Activated T-helper 17 cell treated with anti-CD3 and anti-CD28 coated beads, Interleukin-2, amount 50 U/mL, for 72 hours (primary cell): ENCODE measurements at regions not wholly inside any gene's neighbourhood (a gene's known extent, or its start where the extent isn't known, plus 50 kb on each side); places are given as distances from the start of the nearest gene placed in this dataset.

Experiments
- ATAC-seq: fragments of 150-1000 bp; cut with Tn5 transposase; replicated peaks from 2 replicates; pipeline ENCODE4 v1.10.0; 2021; ENCODE audit warnings: mild to moderate bottlenecking, moderate library complexity
- H3K27ac Mint-ChIP-seq: one replicate; pipeline ENCODE4 v1.8.0; 2022; ENCODE audit warnings: mixed read lengths
- H3K27me3 Mint-ChIP-seq: one replicate; pipeline ENCODE4 v1.8.0; 2022; ENCODE audit warnings: mixed read lengths
- H3K36me3 Mint-ChIP-seq: one replicate; pipeline ENCODE4 v1.8.0; 2022; ENCODE audit warnings: low read depth, mild to moderate bottlenecking, mixed read lengths
- H3K4me1 Mint-ChIP-seq: one replicate; pipeline ENCODE4 v1.8.0; 2022; ENCODE audit warnings: mixed read lengths
- H3K4me3 Mint-ChIP-seq: one replicate; pipeline ENCODE4 v1.8.0; 2022; ENCODE audit warnings: mild to moderate bottlenecking, mixed read lengths
- H3K9me3 Mint-ChIP-seq: one replicate; pipeline ENCODE4 v1.8.0; 2022; ENCODE audit warnings: mixed read lengths

DNA sequence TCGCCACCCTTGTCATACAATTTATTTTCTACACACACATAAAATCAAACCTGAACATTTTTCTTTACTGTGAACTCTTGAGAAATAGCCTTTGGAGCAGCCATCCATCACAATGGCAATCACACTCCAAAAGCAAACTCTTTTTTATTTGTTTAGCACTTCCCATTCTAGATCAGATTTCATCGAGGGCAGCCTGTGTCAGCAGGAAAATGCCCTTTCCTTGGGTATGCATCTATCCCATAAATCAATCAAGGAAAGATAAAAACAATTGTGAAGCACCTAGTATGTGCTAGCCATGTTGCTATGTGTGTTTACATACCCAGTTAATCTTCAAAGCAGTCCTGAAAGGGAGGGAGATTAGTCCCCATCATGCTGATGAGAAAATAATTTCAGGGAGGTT lies 484.1 kb upstream of the USP24 start:
- no peak overlapping the region for H3K4me3 Mint-ChIP-seq
- no peaks in the 10 kb centered on the region for H3K36me3 Mint-ChIP-seq
- peaks cover 8% of the 10 kb centered on the region for H3K27me3 Mint-ChIP-seq
- ATAC-seq, result no peak
- no peaks in the 10 kb centered on the region for H3K9me3 Mint-ChIP-seq
- H3K4me1 Mint-ChIP-seq, result no peaks in the 10 kb centered on the region
- no peak overlapping the region for H3K27ac Mint-ChIP-seq

DNA sequence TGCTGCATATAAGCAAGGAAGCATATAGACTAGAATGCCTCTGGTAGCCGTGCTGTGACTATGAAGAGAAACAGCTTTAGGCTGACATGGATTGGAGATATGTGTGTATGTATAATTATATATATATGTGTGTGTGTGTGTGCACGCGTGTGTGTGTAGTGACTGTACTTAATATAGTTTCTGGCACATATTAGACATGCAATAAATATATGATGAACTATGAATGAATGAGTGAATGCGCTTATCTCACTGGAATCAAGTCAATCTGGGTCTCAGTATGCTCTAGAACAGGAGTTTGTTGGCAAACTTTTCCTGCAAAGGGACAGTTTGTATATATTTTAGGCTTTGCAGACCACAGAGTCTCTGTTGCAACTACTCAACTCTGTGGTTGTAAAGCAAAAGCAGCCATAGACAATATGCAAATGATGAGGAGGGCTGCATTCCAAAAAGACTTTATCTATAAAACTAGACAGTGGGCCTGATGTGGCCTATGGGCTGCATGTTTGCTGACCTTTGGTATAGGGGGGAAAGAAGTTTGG lies 482.9 kb upstream of the USP24 start:
- Mint-ChIP-seq H3K27me3 (peaks cover 8% of the 10 kb centered on the region), H3K27ac (no peak overlapping the region), H3K36me3 (no peaks in the 10 kb centered on the region), H3K4me3 (no peak overlapping the region), H3K4me1 (no peaks in the 10 kb centered on the region), H3K9me3 (no peaks in the 10 kb centered on the region)
- no peak for ATAC-seq

DNA sequence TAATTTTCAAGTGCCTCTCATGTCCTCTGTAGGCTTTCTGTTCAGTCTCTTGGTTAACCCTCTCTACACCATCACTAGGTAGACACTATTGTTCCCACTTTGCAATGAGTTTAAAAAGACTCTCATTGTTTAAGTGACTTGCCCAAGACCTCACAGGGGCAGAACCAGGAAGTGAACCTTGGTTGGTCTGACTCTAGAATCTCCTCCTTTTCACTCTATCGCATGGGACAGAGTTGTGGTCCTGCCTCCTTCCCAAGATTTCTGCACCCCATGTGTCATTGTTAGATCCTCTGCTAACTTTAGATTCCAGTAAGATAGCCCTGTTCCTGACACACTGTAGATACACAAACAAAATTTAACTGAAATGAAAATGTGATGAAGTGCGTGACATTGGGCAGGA lies 481.7 kb upstream of the USP24 start:
- no peak overlapping the region for H3K27ac Mint-ChIP-seq
- H3K9me3 Mint-ChIP-seq, result no peaks in the 10 kb centered on the region
- H3K4me1 Mint-ChIP-seq, result no peaks in the 10 kb centered on the region
- H3K36me3 Mint-ChIP-seq, result no peaks in the 10 kb centered on the region
- ATAC-seq, result no peak
- H3K27me3 Mint-ChIP-seq, result peaks cover 6% of the 10 kb centered on the region
- no peak overlapping the region for H3K4me3 Mint-ChIP-seq

DNA sequence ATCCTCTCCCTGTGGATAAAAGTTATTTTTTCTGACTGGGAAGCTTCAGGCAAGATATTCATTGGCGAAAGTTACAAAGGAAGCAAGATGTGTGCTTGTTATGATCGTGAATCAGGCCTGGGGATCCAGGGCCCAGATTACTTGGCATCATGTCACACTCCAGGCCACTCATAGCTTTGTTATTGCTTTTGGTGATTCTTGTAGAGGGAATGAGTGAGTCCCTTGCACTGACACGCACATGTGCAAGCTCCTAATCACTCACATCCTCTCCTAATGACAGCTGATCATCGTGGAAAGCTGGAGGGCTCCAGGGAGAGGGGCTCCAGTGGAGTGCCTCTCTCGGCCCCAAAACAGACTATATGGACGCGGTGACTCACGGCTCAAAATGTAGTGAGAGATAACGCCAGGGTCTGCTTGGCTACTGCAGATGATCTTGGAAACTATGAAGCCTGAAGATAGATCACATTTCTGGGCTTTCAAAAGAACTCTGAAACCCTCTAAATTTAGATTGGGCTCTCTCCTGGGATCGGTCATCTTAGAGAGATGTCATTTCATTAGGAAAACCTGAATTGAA lies 481.1 kb upstream of the USP24 start:
- peaks cover 4% of the 10 kb centered on the region for H3K27me3 Mint-ChIP-seq
- no peak overlapping the region for H3K4me3 Mint-ChIP-seq
- ATAC-seq, result no peak
- no peak overlapping the region for H3K27ac Mint-ChIP-seq
- H3K4me1 Mint-ChIP-seq, result no peaks in the 10 kb centered on the region
- no peaks in the 10 kb centered on the region for H3K9me3 Mint-ChIP-seq
- no peaks in the 10 kb centered on the region for H3K36me3 Mint-ChIP-seq

DNA sequence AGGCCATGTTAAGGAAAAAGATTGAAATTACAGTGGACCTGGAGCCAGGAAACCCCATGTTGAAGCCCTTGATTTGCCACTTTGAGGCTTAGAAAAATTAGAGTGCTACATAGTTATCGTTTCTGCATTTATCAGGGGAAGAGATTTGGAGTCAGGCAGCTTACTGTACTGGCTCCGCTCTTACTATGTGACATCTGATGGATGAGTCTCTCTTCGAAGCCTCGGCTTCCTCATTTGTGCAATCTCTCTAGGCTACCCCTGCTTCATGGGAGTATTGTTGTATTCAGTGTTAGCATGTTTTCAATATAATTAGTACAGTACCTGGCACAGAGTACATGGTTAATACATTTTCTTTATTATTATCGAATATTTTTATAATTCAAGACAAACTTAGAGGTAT lies 480.4 kb upstream of the USP24 start:
- Mint-ChIP-seq H3K27me3 (peaks cover 7% of the 10 kb centered on the region), H3K9me3 (no peaks in the 10 kb centered on the region), H3K27ac (no peak overlapping the region), H3K4me1 (no peaks in the 10 kb centered on the region), H3K4me3 (no peak overlapping the region), H3K36me3 (no peaks in the 10 kb centered on the region)
- no peak for ATAC-seq

DNA sequence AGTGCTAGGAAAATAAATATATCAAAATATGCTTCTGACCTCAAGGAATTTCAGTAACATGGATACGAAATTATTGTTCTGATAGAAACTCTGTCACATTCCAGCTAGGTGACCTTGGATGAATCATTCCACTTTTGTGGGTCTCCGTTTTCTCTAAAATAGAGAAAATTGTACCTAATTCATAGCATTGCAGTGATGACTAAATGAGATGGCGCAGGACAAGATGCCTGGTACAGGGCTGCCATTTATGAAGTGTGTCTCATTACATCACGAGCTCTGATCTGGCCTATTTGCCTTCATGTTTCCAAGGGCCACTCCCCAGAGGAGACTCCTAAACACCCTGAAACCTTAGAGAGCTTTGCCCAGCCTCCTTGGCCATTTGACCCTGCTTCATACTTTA lies 480.0 kb upstream of the USP24 start:
- Mint-ChIP-seq H3K36me3 (no peaks in the 10 kb centered on the region), H3K4me1 (no peaks in the 10 kb centered on the region), H3K27ac (no peak overlapping the region), H3K4me3 (no peak overlapping the region), H3K9me3 (no peaks in the 10 kb centered on the region), H3K27me3 (peaks cover 7% of the 10 kb centered on the region)
- no peak for ATAC-seq

DNA sequence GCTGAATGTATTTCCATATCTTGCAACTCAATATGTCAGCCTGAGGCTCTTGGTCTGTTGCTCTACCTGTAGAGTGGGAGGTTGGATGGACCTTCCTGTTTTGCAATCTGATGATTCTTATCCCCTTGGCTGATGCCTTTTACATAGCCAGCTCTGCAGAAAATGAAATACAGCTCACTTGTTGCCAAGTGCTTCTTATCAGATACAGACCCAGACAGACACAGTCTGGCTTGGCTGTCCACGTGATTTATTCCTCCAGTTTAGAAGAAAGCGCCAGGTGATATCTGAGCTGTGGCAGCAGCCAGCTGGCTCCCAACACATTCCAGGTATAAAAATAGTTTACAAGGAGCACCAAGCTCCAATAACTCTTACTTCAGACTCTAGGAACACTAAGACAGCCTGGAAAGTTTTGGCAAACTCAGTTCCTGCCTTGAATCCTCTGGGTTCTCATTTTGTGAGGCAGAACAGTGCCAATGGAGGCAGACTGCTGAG lies 479.2 kb upstream of the USP24 start:
- Mint-ChIP-seq H3K27ac (no peak overlapping the region), H3K9me3 (no peaks in the 10 kb centered on the region), H3K36me3 (no peaks in the 10 kb centered on the region), H3K4me3 (no peak overlapping the region), H3K27me3 (peaks cover 12% of the 10 kb centered on the region), H3K4me1 (no peaks in the 10 kb centered on the region)
- no peak for ATAC-seq

GRCh38 chr1:55692726-55693125 lies 477.6 kb upstream of the USP24 start:
- Mint-ChIP-seq H3K27ac (no peak overlapping the region), H3K9me3 (no peaks in the 10 kb centered on the region), H3K4me1 (no peaks in the 10 kb centered on the region), H3K4me3 (no peak overlapping the region), H3K27me3 (peaks cover 20% of the 10 kb centered on the region), H3K36me3 (no peaks in the 10 kb centered on the region)
- no peak for ATAC-seq

DNA sequence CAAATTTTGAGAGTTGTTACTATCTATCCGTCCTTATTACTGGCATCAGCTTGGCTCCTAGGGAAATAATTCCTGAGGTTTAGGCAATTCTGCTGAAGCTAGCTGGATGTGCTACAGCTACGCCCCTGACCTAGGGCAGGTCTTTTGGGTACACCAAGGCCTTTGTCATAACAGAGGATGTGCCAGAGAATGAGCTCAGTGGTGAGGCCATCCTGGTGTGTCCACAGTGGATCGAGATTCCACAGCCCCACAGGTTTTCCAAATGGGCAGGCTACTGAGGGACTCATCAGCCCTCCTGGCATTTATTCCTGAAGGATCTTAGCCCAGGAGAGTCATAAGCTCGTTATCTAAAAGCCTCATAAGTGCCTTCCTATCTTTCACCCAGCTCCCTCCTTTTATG lies 475.2 kb upstream of the USP24 start:
- no peaks in the 10 kb centered on the region for H3K36me3 Mint-ChIP-seq
- no peaks in the 10 kb centered on the region for H3K4me1 Mint-ChIP-seq
- ATAC-seq, result no peak
- H3K27ac Mint-ChIP-seq, result no peak overlapping the region
- H3K9me3 Mint-ChIP-seq, result no peaks in the 10 kb centered on the region
- no peak overlapping the region for H3K4me3 Mint-ChIP-seq
- H3K27me3 Mint-ChIP-seq, result peaks cover 23% of the 10 kb centered on the region

DNA sequence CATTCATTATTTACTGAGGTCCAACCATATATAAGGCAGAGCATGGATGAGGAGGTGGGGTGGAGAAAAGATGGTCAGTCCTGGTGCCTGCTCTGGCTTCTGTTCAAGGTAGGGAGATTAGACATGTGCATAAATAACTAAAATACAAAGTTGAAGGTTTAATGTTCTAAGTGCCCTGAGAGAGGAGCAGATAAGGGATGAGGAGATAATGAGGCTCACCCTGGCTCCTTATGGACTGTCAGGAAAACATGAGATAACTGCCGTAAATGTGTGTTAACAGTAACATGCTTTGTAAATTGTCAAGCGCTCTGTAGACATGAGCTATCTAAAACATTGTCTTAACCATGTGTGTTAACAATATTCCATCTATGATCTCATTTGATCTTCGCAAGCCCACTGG lies 474.6 kb upstream of the USP24 start:
- Mint-ChIP-seq H3K27me3 (peaks cover 23% of the 10 kb centered on the region), H3K36me3 (no peaks in the 10 kb centered on the region), H3K9me3 (no peaks in the 10 kb centered on the region), H3K4me1 (no peaks in the 10 kb centered on the region), H3K4me3 (no peak overlapping the region), H3K27ac (no peak overlapping the region)
- ATAC-seq, result no peak

GRCh38 chr1:55685560-55685959 lies 470.4 kb upstream of the USP24 start:
- H3K4me3 Mint-ChIP-seq, result no peak overlapping the region
- H3K4me1 Mint-ChIP-seq, result no peaks in the 10 kb centered on the region
- H3K27ac Mint-ChIP-seq, result no peak overlapping the region
- H3K27me3 Mint-ChIP-seq, result peaks cover 31% of the 10 kb centered on the region
- H3K9me3 Mint-ChIP-seq, result no peaks in the 10 kb centered on the region
- no peak for ATAC-seq
- H3K36me3 Mint-ChIP-seq, result no peaks in the 10 kb centered on the region

- Mint-ChIP-seq H3K27ac (no peak overlapping the region), H3K9me3 (no peaks in the 10 kb centered on the region)
These were observed 469.0 kb upstream of the USP24 start for GRCh38 chr1:55684131-55684650.

DNA sequence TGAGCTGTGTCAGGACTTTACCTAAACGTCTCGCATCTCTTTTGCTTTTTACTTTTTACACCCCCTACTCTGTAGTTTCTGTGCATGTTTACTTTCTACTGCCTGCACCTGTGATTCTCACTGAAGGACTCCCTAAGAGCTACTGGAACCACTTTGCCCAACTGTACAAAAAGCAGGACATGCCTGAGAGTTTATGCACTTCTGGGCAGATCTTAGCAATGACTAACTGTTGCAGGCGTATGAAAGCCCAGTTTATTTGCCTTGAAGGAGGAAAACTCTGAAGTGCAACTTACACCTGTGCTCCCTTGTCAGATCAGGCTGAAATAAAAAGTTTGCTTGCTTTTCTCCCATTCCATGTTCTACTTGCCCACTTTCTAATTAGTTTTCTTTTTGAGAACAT lies 467.0 kb upstream of the USP24 start:
- Mint-ChIP-seq H3K27me3 (peaks cover 31% of the 10 kb centered on the region), H3K9me3 (no peaks in the 10 kb centered on the region), H3K27ac (no peak overlapping the region), H3K36me3 (no peaks in the 10 kb centered on the region), H3K4me1 (no peaks in the 10 kb centered on the region), H3K4me3 (no peak overlapping the region)
- no peak for ATAC-seq

More at GRCh38 chr1:55684131-55684650, 469.0 kb upstream of the USP24 start:
- ATAC-seq, result no peak
- Mint-ChIP-seq H3K27me3 (peaks cover 27% of the 10 kb centered on the region), H3K36me3 (no peaks in the 10 kb centered on the region), H3K4me1 (no peaks in the 10 kb centered on the region), H3K4me3 (no peak overlapping the region)

GRCh38 chr1:55679971-55680370 lies 464.8 kb upstream of the USP24 start:
- ATAC-seq, result no peak
- H3K4me1 Mint-ChIP-seq, result no peaks in the 10 kb centered on the region
- no peaks in the 10 kb centered on the region for H3K9me3 Mint-ChIP-seq
- peaks cover 30% of the 10 kb centered on the region for H3K27me3 Mint-ChIP-seq
- no peak overlapping the region for H3K27ac Mint-ChIP-seq
- H3K36me3 Mint-ChIP-seq, result no peaks in the 10 kb centered on the region
- no peak overlapping the region for H3K4me3 Mint-ChIP-seq

GRCh38 chr1:55673416-55673815 lies 458.3 kb upstream of the USP24 start:
- H3K36me3 Mint-ChIP-seq, result no peaks in the 10 kb centered on the region
- no peak for ATAC-seq
- H3K9me3 Mint-ChIP-seq, result no peaks in the 10 kb centered on the region
- peaks cover 17% of the 10 kb centered on the region for H3K27me3 Mint-ChIP-seq
- no peak overlapping the region for H3K27ac Mint-ChIP-seq
- H3K4me1 Mint-ChIP-seq, result no peaks in the 10 kb centered on the region
- H3K4me3 Mint-ChIP-seq, result no peak overlapping the region
